ENCODE measurements at regions not wholly inside any gene's neighbourhood (a gene's known extent, or its start where the extent isn't known, plus 50 kb on each side); places are given as distances from the start of the nearest gene placed in this dataset.

DNA sequence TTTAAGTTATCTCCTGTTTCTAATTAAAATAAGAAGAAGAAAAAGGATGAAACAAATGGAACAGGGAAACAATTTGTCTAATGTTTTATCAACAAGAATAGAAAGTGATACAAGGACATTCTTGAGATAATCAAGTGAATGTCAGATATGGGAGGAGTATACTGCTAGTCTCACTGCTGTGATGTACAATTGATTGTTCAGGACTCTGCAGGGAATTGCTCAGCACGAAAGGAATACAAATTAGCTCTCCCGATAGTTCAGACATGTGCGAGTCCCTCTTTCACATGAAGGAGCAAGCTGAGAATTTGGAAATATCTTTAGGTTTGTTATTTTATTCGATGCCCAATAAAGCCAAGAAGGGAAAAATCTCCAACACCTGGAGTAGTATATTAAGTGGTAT, 57.3 kb upstream of the FSTL5 start:
- Histone ChIP-seq H2AFZ (ENCODE audit: low read length) (no peak overlapping the region), H3K79me2 (ENCODE audit: insufficient read depth, low read length) (no peaks in the 10 kb centered on the region), H3K27me3 (ENCODE audit: insufficient read depth, low read length, poor library complexity, severe bottlenecking) (no peaks in the 10 kb centered on the region), H3K9ac (ENCODE audit: low read depth, low read length, poor library complexity, severe bottlenecking) (no peak overlapping the region), H3K4me2 (ENCODE audit: low read depth, low read length, poor library complexity, severe bottlenecking) (no peak overlapping the region), H3K9me2 (replicated peaks; ENCODE audit: low read depth, low read length) (no peaks in the 10 kb centered on the region), H3K4me1 (ENCODE audit: insufficient read depth, low read length, poor library complexity, severe bottlenecking) (no peaks in the 10 kb centered on the region), H4K20me1 (ENCODE audit: insufficient read depth, low read length, poor library complexity, severe bottlenecking) (no peaks in the 10 kb centered on the region), H3K9me3 (ENCODE audit: insufficient read depth, low read depth, low read length) (no peaks in the 10 kb centered on the region), H3K4me3 (ENCODE audit: low read length, poor library complexity, severe bottlenecking) (no peak overlapping the region), H3K36me3 (ENCODE audit: insufficient read depth, low read length) (no peaks in the 10 kb centered on the region), H3F3A (ENCODE audit: low read depth) (no peaks in the 10 kb centered on the region)
- TF ChIP-seq CTCF (conservative IDR thresholded peaks at IDR 0.05; ENCODE audit: low read length) (no peak), EZH2phosphoT487 (IDR thresholded peaks at IDR 0.05; ENCODE audit: borderline replicate concordance) (no peak)

Measured in Loucy (cell line).